Thyroid gland (tissue), 4 donors: ENCODE measurements at regions not wholly inside any gene's neighbourhood (a gene's known extent, or its start where the extent isn't known, plus 50 kb on each side); places are given as distances from the start of the nearest gene placed in this dataset.

Experiments used
- DNase-seq, 2 donors: peaks; one replicate each; pipeline ENCODE4 v3.0.0-alpha.2; 2019
- H3K27ac ChIP-seq, 3 donors: fragments of 200-600 bp; sonication (generic); 1 replicate in 2 of 3; 2 replicates in 1 of 3; pipeline ENCODE4 v1.5.1; 2016 to 2019; ENCODE audit warnings: mild to moderate bottlenecking in 1 of 3, moderate library complexity in 1 of 3
- H3K27me3 ChIP-seq: fragments of 200-600 bp; sonication (generic); one replicate; pipeline ENCODE4 v1.5.1; 2019
- H3K36me3 ChIP-seq, 2 donors: fragments of 200-600 bp; sonication (generic); one replicate each; pipeline ENCODE4 v1.5.1; 2016 to 2019
- H3K4me1 ChIP-seq, 2 donors: fragments of 200-600 bp; sonication (generic); one replicate each; pipeline ENCODE4 v1.5.1; 2017 to 2019
- H3K4me3 ChIP-seq, 3 donors: fragments of 200-600 bp; sonication (generic); replicated peaks in 1 of 3; 1 replicate in 2 of 3; 2 replicates in 1 of 3; pipeline ENCODE4 v1.5.1; 2016; ENCODE audit warnings: mild to moderate bottlenecking in 1 of 3
- H3K9me3 ChIP-seq: fragments of 200-600 bp; sonication (generic); one replicate; pipeline ENCODE4 v1.5.1; 2017
- POLR2A ChIP-seq, 2 donors: fragments of 450-650 bp; IDR thresholded peaks; one replicate each; pipeline ENCODE4 v1.6.1; 2017; ENCODE audit warnings: antibody characterized with exemption in 2 of 2, mild to moderate bottlenecking in 2 of 2, moderate library complexity in 1 of 2
- WGBS, 2 donors: methylation state at CpG; one replicate each; pipeline ENCODE4 v1.1.5; 2017; 5-methylcytosine and 5-hydroxymethylcytosine counted together
- intact Hi-C: fragments of 100-400 bp; cut with DNase I; formaldehyde crosslinking; loops from one replicate; pipeline ENCODE4 v1.15.1; 2023
- TF ChIP-seq, protein P1 (sequence below), 6 experiments: fragments of 200-600 bp in 3 of 6; fragments of 450-650 bp in 3 of 6; sonication (generic) in 3 of 6; IDR thresholded peaks; one replicate each; pipeline ENCODE4 v1.5.1; 2016 to 2019; ENCODE audit warnings: antibody characterized with exemption in 6 of 6, mild to moderate bottlenecking in 2 of 6, inconsistent platforms in 1 of 6, moderate library complexity in 1 of 6

DNA sequence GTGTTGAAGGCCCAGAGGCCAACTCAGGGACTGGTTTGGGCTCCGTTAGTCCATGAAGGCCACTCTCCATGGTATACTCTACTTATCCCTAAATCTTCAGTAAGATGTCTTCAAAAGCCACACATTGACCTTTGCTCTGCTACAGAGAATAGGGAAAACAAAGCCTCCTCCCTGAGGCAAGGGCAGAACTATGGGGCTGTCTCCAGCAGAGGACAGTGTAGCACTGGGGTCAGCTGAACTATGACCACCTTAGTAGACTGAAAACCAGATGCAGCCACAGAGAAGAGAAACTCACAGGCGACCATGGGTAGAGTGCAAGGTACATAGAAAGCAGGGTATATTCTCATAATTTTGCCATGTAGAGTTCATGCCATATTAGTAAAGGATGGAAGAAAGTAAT is 587.4 kb downstream of the LMO7 start:
- DNase-seq: no peak
- intact Hi-C loops: no loop called here
- no peaks in the 10 kb centered on the region for H3K9me3 ChIP-seq
- no peak overlapping the region for H3K4me3 ChIP-seq
- no peak overlapping the region for H3K27ac ChIP-seq
- TF ChIP-seq, protein P1, sequence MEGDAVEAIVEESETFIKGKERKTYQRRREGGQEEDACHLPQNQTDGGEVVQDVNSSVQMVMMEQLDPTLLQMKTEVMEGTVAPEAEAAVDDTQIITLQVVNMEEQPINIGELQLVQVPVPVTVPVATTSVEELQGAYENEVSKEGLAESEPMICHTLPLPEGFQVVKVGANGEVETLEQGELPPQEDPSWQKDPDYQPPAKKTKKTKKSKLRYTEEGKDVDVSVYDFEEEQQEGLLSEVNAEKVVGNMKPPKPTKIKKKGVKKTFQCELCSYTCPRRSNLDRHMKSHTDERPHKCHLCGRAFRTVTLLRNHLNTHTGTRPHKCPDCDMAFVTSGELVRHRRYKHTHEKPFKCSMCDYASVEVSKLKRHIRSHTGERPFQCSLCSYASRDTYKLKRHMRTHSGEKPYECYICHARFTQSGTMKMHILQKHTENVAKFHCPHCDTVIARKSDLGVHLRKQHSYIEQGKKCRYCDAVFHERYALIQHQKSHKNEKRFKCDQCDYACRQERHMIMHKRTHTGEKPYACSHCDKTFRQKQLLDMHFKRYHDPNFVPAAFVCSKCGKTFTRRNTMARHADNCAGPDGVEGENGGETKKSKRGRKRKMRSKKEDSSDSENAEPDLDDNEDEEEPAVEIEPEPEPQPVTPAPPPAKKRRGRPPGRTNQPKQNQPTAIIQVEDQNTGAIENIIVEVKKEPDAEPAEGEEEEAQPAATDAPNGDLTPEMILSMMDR (IDR thresholded peaks at IDR 0.05): no peak
- no peaks in the 10 kb centered on the region for H3K27me3 ChIP-seq
- 92% methylated on average over 2 of the region's 2 CpGs for WGBS, 2 donors
- H3K36me3 ChIP-seq: no peaks in the 10 kb centered on the region
- no peaks in the 10 kb centered on the region for H3K4me1 ChIP-seq

DNA sequence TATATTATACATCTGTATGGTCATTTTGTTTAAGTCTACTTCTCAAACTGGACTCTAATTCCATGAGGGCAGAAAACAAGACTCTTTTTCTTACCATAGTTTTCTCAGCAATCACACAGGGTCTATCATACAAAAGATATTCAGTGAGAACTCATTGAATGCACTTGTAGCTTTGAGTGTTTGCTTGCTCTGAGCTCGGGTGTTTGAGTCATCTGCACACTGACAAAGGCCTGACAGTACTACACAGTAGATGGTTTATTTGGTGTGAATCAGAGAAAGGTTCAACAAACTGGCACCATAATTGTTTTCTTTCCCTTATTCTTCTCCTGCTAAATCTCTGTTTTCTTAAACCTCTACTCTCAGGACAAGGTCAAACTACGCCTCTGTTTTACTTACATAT is 586.4 kb downstream of the LMO7 start:
- 60 to 71% methylated on average over 2 of the region's 2 CpGs for WGBS, 2 donors
- H3K9me3 ChIP-seq: no peaks in the 10 kb centered on the region
- H3K4me1 ChIP-seq: no peaks in the 10 kb centered on the region
- intact Hi-C loops: no loop called here
- TF ChIP-seq, protein P1 (IDR thresholded peaks at IDR 0.05): no peak
- no peak for TF ChIP-seq POLR2A (IDR thresholded peaks at IDR 0.05)
- no peaks in the 10 kb centered on the region for H3K27me3 ChIP-seq
- H3K36me3 ChIP-seq: no peaks in the 10 kb centered on the region
- no peak for DNase-seq
- H3K4me3 ChIP-seq: no peak overlapping the region
- no peak overlapping the region for H3K27ac ChIP-seq

DNA sequence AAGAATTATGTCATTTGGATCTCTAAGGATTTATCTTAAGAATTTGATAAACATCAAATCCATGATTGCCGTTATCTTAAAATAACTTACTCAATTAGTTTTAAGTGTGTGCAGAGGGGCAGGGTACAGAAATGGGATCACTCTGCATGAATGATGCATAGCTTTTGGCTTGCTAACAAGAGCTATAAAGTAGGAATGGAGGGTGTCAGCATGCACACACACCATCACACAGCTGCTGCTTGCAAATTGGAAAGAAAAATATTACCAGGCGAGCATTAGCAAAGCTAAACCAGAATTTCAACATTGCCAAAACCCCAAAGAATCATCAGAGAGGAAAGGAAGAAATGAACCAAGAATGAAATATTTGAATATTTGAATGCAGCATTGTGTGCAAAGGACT is 580.6 kb downstream of the LMO7 start:
- Histone ChIP-seq H3K27me3 (no peaks in the 10 kb centered on the region), H3K4me1 (no peaks in the 10 kb centered on the region), H3K36me3 (no peaks in the 10 kb centered on the region), H3K4me3 (no peak overlapping the region), H3K27ac (no peak overlapping the region), H3K9me3 (no peaks in the 10 kb centered on the region)
- WGBS, 2 donors: 74 to 75% methylated on average over 2 of the region's 2 CpGs
- no peak for DNase-seq
- TF ChIP-seq POLR2A (IDR thresholded peaks at IDR 0.05): no peak
- TF ChIP-seq, protein P1 (IDR thresholded peaks at IDR 0.05): no peak
- intact Hi-C loops: no loop called here

DNA sequence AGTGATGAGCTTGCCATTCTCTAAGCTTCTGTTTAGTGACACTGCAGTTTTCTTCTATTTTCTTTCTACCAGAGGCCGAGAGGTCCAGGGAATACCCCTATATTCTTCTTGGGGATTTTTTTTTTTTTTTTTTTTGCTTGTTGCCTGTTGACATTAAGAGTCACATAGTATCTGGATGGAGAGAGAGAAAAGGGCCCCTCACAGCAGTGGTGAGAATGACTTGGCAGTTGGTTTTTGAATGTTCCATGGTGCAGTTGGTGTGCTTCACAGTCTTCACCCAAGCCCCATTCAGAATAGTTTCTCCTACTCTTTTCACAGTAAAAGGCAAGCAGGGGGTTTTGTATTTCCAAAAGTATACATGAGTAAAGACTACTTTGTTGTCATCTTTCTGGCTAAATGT is 577.9 kb downstream of the LMO7 start:
- intact Hi-C loops: no loop called here
- 89 to 93% methylated on average over 1 of the region's 1 CpG for WGBS, 2 donors

DNA sequence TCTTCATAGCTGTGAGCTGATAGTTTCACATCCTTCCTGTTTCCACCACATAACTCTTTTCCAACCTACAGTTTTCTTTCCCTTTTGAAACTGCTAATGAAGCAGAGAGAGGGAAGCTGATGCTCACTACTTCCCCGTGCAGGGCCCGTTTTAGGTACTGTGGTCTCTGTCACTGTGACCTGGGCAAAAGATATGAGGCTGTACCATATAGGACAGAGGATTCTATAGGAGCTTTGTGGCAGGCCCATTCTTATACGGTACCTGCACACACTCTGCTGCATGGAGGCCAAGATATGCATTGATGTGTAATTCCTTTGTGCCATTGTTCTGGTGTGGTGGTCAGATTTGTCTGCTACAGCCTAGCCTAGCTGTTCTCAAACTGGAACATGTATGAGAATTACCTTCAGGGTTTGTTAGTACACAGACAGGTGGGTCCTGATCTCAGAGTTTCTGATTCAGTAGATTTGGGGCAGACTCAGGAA is 577.3 kb downstream of the LMO7 start:
- H3K4me3 ChIP-seq: no peak overlapping the region
- 83 to 91% methylated on average over 3 of the region's 3 CpGs for WGBS, 2 donors
- H3K4me1 ChIP-seq: no peaks in the 10 kb centered on the region
- no peak overlapping the region for H3K27ac ChIP-seq
- H3K36me3 ChIP-seq: no peaks in the 10 kb centered on the region
- intact Hi-C loops: no loop called here
- no peaks in the 10 kb centered on the region for H3K27me3 ChIP-seq
- DNase-seq: no peak
- no peaks in the 10 kb centered on the region for H3K9me3 ChIP-seq
- TF ChIP-seq, protein P1 (IDR thresholded peaks at IDR 0.05): no peak
- no peak for TF ChIP-seq POLR2A (IDR thresholded peaks at IDR 0.05)

More for the DNA sequence above, 577.9 kb downstream of the LMO7 start:
- Histone ChIP-seq H3K4me3 (no peak overlapping the region), H3K27ac (no peak overlapping the region), H3K9me3 (no peaks in the 10 kb centered on the region), H3K27me3 (no peaks in the 10 kb centered on the region), H3K36me3 (no peaks in the 10 kb centered on the region), H3K4me1 (no peaks in the 10 kb centered on the region)
- DNase-seq: no peak
- TF ChIP-seq POLR2A (IDR thresholded peaks at IDR 0.05): no peak
- TF ChIP-seq, protein P1 (IDR thresholded peaks at IDR 0.05): no peak
